ENCODE measurements at regions not wholly inside any gene's neighbourhood (a gene's known extent, or its start where the extent isn't known, plus 50 kb on each side); places are given as distances from the start of the nearest gene placed in this dataset.

- TF ChIP-seq RAD21 (IDR thresholded peaks at IDR 0.05; ENCODE audit: low read depth) = no peak
- TF ChIP-seq ZNF274 (IDR thresholded peaks at IDR 0.05; ENCODE audit: low read depth, low read length) = no peak
- no peak for TF ChIP-seq CTCF (IDR thresholded peaks at IDR 0.05 in 2 of 3, conservative IDR thresholded peaks at IDR 0.05 in 1 of 3; ENCODE audit: borderline replicate concordance in 1 of 3, insufficient read depth in 1 of 3, low read depth in 2 of 3, low read length in 2 of 3)
- TF ChIP-seq, protein P1, sequence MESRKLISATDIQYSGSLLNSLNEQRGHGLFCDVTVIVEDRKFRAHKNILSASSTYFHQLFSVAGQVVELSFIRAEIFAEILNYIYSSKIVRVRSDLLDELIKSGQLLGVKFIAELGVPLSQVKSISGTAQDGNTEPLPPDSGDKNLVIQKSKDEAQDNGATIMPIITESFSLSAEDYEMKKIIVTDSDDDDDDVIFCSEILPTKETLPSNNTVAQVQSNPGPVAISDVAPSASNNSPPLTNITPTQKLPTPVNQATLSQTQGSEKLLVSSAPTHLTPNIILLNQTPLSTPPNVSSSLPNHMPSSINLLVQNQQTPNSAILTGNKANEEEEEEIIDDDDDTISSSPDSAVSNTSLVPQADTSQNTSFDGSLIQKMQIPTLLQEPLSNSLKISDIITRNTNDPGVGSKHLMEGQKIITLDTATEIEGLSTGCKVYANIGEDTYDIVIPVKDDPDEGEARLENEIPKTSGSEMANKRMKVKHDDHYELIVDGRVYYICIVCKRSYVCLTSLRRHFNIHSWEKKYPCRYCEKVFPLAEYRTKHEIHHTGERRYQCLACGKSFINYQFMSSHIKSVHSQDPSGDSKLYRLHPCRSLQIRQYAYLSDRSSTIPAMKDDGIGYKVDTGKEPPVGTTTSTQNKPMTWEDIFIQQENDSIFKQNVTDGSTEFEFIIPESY (IDR thresholded peaks at IDR 0.05; ENCODE audit: extremely low read depth, insufficient replicate concordance, low read length) = no peak
- no peak for TF ChIP-seq JUND (IDR thresholded peaks at IDR 0.05)
- TF ChIP-seq TCF7L2 (IDR thresholded peaks at IDR 0.05; ENCODE audit: borderline replicate concordance, extremely low read depth, insufficient read depth, insufficient read length) = no peak
- no peak for TF ChIP-seq EZH2phosphoT487 (IDR thresholded peaks at IDR 0.05; ENCODE audit: borderline replicate concordance)
- no peak for TF ChIP-seq POLR2A (IDR thresholded peaks at IDR 0.05; ENCODE audit: borderline replicate concordance, extremely low read depth, insufficient read depth, insufficient read length)
- TF ChIP-seq MAX (IDR thresholded peaks at IDR 0.05) = no peak
- TF ChIP-seq YY1 (IDR thresholded peaks at IDR 0.05; ENCODE audit: extremely low read depth, insufficient replicate concordance, low read depth, low read length) = no peak
- TF ChIP-seq EZH2 (IDR thresholded peaks at IDR 0.05) = no peak
- TF ChIP-seq, protein P2, sequence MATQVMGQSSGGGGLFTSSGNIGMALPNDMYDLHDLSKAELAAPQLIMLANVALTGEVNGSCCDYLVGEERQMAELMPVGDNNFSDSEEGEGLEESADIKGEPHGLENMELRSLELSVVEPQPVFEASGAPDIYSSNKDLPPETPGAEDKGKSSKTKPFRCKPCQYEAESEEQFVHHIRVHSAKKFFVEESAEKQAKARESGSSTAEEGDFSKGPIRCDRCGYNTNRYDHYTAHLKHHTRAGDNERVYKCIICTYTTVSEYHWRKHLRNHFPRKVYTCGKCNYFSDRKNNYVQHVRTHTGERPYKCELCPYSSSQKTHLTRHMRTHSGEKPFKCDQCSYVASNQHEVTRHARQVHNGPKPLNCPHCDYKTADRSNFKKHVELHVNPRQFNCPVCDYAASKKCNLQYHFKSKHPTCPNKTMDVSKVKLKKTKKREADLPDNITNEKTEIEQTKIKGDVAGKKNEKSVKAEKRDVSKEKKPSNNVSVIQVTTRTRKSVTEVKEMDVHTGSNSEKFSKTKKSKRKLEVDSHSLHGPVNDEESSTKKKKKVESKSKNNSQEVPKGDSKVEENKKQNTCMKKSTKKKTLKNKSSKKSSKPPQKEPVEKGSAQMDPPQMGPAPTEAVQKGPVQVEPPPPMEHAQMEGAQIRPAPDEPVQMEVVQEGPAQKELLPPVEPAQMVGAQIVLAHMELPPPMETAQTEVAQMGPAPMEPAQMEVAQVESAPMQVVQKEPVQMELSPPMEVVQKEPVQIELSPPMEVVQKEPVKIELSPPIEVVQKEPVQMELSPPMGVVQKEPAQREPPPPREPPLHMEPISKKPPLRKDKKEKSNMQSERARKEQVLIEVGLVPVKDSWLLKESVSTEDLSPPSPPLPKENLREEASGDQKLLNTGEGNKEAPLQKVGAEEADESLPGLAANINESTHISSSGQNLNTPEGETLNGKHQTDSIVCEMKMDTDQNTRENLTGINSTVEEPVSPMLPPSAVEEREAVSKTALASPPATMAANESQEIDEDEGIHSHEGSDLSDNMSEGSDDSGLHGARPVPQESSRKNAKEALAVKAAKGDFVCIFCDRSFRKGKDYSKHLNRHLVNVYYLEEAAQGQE (IDR thresholded peaks at IDR 0.05; ENCODE audit: low read depth) = no peak
Measured at GRCh38 chr10:121048749-121049148, 197.6 kb downstream of the WDR11 start.
